ENCODE measurements at regions not wholly inside any gene's neighbourhood (a gene's known extent, or its start where the extent isn't known, plus 50 kb on each side); places are given as distances from the start of the nearest gene placed in this dataset.

GRCh38 chr12:89082370-89082753, 269.9 kb downstream of the DUSP6 start:
- Mint-ChIP-seq H3K4me3 (no peak overlapping the region), H3K4me1 (ENCODE audit: low read depth) (peaks cover 12% of the 10 kb centered on the region), H3K27me3 (ENCODE audit: low read depth) (peaks cover 6% of the 10 kb centered on the region), H3K27ac (no peak overlapping the region), H3K9me3 (no peaks in the 10 kb centered on the region), H3K36me3 (ENCODE audit: low read depth) (no peaks in the 10 kb centered on the region)
- intact Hi-C loops (cut with micrococcal nuclease) = no loop called here
- CTCF ChIA-PET = no interaction called here
- no peak for DNase-seq

DNA sequence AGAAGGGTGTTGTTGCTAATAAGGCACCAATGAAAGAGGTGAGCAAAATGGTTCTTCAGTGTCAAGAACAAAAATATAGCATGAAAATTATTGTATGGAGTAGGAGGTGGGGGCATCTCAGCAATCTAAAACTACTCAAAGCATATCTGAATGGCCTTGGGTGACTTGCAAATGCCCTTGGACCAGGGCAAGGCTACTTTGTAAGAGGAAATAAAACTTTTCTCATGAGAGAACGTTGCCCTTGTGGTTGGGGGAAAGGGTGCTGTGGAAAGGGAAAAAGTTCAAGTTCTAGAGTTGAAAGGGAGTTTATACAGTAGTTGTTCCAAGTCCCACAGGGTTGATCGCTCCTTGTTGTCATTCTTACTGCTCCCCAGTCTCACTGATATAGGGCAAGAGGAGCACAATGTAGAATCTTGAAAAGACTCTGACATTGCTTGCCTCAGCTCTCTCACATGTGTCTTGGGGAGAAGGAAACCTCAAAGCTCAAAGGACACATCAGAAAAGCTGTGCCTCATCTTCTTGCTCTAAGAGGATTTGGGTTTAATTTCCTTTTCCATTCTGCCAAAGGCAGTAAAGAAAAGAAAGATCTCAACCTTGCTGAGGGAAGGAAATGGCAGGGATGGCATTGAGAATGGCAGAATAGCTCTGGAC, 270.5 kb downstream of the DUSP6 start:
- Mint-ChIP-seq H3K4me1 (ENCODE audit: low read depth) (peaks cover 12% of the 10 kb centered on the region), H3K9me3 (no peaks in the 10 kb centered on the region), H3K36me3 (ENCODE audit: low read depth) (no peaks in the 10 kb centered on the region), H3K27ac (no peak overlapping the region), H3K27me3 (ENCODE audit: low read depth) (peaks cover 6% of the 10 kb centered on the region), H3K4me3 (no peak overlapping the region)
- intact Hi-C loops (cut with micrococcal nuclease) = no loop called here
- CTCF ChIA-PET = no interaction called here
- no peak for DNase-seq

- Mint-ChIP-seq H3K36me3 (ENCODE audit: low read depth) (no peaks in the 10 kb centered on the region), H3K27ac (no peak overlapping the region), H3K9me3 (no peaks in the 10 kb centered on the region), H3K4me3 (no peak overlapping the region), H3K4me1 (ENCODE audit: low read depth) (peaks cover 12% of the 10 kb centered on the region), H3K27me3 (ENCODE audit: low read depth) (peaks cover 6% of the 10 kb centered on the region)
- CTCF ChIA-PET = no interaction called here
- intact Hi-C loops (cut with micrococcal nuclease) = no loop called here
- DNase-seq = no peak
Observed at GRCh38 chr12:89080793-89081465, 271.4 kb downstream of the DUSP6 start.

GRCh38 chr12:89075880-89076540, 276.3 kb downstream of the DUSP6 start:
- Mint-ChIP-seq H3K4me1 (ENCODE audit: low read depth) (peaks cover 24% of the 10 kb centered on the region), H3K27ac (no peak overlapping the region), H3K9me3 (no peaks in the 10 kb centered on the region), H3K27me3 (ENCODE audit: low read depth) (no peaks in the 10 kb centered on the region), H3K36me3 (ENCODE audit: low read depth) (no peaks in the 10 kb centered on the region), H3K4me3 (no peak overlapping the region)
- intact Hi-C loops (cut with micrococcal nuclease) = no loop called here
- CTCF ChIA-PET = interaction anchor here (0.6 to 1.0 kb wide), 3 partner anchors 18 to 273 kb away, joined by 3 read pairs; no protein-coding TSS in a partner anchor
- DNase-seq = no peak

DNA sequence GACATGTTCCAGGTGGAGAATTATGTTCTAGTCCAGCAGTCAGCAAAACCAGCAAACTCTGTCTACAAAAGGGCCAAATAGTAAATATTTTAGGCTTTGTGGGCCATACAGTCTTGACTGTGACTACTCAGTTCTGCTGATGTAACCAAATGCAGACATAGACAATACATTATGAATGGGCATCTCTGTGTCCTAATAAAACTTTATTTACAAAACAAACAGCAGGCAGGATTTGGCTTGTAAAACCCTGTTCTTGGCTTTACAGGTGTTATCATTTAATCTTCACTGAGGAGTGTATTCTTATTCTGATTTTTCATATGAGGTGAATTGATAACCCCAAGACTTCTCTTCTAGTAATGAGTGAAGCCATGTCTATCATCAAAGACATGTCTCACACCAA, 278.6 kb downstream of the DUSP6 start:
- H3K4me1 Mint-ChIP-seq (ENCODE audit: low read depth) = peaks cover 32% of the 10 kb centered on the region
- intact Hi-C loops (cut with micrococcal nuclease) = loop anchor here (2.0 kb wide), 2 partner anchors 19 to 55 kb away; no protein-coding TSS in a partner anchor
- CTCF ChIA-PET = no interaction called here
- no peak overlapping the region for H3K27ac Mint-ChIP-seq
- H3K9me3 Mint-ChIP-seq = no peaks in the 10 kb centered on the region
- DNase-seq = no peak
- no peak overlapping the region for H3K4me3 Mint-ChIP-seq
- H3K36me3 Mint-ChIP-seq (ENCODE audit: low read depth) = no peaks in the 10 kb centered on the region
- no peaks in the 10 kb centered on the region for H3K27me3 Mint-ChIP-seq (ENCODE audit: low read depth)

DNA sequence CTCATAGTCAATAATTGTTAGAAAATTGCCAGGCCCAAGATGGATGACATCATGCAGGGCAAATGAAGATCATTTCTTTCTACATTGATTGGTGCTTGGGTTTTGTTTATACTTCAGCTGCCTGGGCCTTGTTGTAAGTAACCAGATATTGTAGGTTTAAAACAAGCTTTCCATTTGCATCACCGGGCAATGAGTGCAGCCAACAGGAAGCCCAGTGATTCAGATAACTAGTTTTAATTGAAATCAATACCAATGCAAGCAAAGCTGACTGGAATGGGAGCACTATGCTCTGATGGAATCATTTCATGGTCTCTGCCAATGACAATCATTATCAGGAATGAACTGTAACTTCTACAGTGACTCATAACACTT, 279.3 kb downstream of the DUSP6 start:
- peak; percentile 32 for DNase-seq
- peaks cover 36% of the 10 kb centered on the region for H3K4me1 Mint-ChIP-seq (ENCODE audit: low read depth)
- no peaks in the 10 kb centered on the region for H3K27me3 Mint-ChIP-seq (ENCODE audit: low read depth)
- H3K36me3 Mint-ChIP-seq (ENCODE audit: low read depth) = no peaks in the 10 kb centered on the region
- H3K9me3 Mint-ChIP-seq = no peaks in the 10 kb centered on the region
- intact Hi-C loops (cut with micrococcal nuclease) = loop anchor here (2.0 kb wide), 2 partner anchors 20 to 56 kb away; no protein-coding TSS in a partner anchor
- no peak overlapping the region for H3K4me3 Mint-ChIP-seq
- peak overlapping the region; percentile 57 for H3K27ac Mint-ChIP-seq
- CTCF ChIA-PET = interaction anchor here (0.6 to 0.9 kb wide), 2 partner anchors 112 to 389 kb away, joined by 3 to 7 read pairs; no protein-coding TSS in a partner anchor

DNA sequence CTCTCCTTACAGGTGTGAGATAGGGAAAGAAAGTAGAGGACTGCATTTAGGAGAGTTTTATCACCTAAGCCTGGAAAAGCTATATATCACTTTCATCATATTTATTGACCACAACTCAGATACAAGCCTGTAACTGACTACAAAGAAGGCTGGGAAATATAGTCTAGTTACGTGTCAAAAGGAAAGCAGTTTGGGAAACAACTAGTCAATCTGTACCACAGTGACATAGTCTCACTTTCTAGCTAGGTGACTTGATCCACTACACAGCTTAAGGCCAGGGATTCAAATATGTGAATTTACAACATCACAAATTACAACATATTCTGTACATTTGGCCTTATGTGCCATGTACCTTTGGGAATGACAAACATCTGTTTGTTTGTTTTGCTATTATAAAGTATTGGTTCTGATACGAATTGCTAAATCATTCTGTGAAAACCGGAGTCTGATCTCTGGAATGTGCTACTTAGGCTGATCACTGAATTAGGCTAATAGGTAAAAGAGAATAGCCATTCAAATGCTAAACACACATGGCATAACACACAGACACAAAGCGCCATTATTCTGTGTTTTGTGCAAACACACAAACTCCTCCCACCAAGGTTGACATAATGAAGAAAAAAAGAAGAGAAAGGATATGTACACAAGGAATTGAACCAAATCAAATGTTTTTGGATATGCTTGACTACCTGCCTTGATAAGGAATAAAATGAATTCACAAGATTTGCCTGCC, 279.8 kb downstream of the DUSP6 start:
- intact Hi-C loops (cut with micrococcal nuclease) = loop anchor here (1.0 to 2.0 kb wide), 5 partner anchors 8 to 64 kb away; no protein-coding TSS in a partner anchor
- Mint-ChIP-seq H3K36me3 (ENCODE audit: low read depth) (no peaks in the 10 kb centered on the region), H3K27me3 (ENCODE audit: low read depth) (no peaks in the 10 kb centered on the region), H3K27ac (peak overlapping the region; percentile 57), H3K4me3 (no peak overlapping the region), H3K4me1 (ENCODE audit: low read depth) (peaks cover 41% of the 10 kb centered on the region), H3K9me3 (no peaks in the 10 kb centered on the region)
- CTCF ChIA-PET = interaction anchor here (0.6 to 0.9 kb wide), 2 partner anchors 112 to 389 kb away, joined by 3 to 7 read pairs; no protein-coding TSS in a partner anchor
- no peak for DNase-seq

- intact Hi-C loops (cut with micrococcal nuclease) = loop anchor here (1.0 kb wide), 4 partner anchors 92 to 282 kb away; partner anchors contain the start of gene DUSP6
- peak; percentile 61 for DNase-seq
Observed at GRCh38 chr12:89070603-89071002, 281.7 kb downstream of the DUSP6 start.

DNA sequence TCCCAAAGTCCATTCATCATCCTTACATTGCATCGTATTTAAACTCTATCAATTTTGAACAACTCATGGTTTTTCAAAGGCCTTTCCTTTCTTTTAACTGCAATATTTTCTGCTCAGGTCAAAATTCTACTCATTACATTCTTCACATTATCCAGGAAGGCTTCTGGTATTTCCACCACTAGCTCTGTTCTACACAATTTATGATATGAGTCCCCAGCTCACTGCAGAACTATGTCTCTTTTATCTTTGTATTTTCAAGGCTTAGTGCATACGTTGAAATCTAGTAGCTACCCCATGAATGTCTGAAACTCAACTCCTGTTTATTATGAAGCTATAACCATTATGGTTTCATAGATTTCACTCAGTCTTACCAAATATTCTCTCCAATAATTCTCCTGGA, 282.9 kb downstream of the DUSP6 start:
- H3K9me3 Mint-ChIP-seq = no peaks in the 10 kb centered on the region
- H3K36me3 Mint-ChIP-seq (ENCODE audit: low read depth) = no peaks in the 10 kb centered on the region
- no peaks in the 10 kb centered on the region for H3K27me3 Mint-ChIP-seq (ENCODE audit: low read depth)
- DNase-seq = no peak
- no peak overlapping the region for H3K27ac Mint-ChIP-seq
- H3K4me1 Mint-ChIP-seq (ENCODE audit: low read depth) = peaks cover 54% of the 10 kb centered on the region
- no peak overlapping the region for H3K4me3 Mint-ChIP-seq
- intact Hi-C loops (cut with micrococcal nuclease) = no loop called here
- CTCF ChIA-PET = interaction anchor here (1.0 kb wide), 1 partner anchor 105 kb away, joined by 3 read pairs; no protein-coding TSS in a partner anchor

More at GRCh38 chr12:89070603-89071002, 281.7 kb downstream of the DUSP6 start:
- Mint-ChIP-seq H3K9me3 (no peaks in the 10 kb centered on the region), H3K27ac (peak overlapping the region; percentile 81), H3K4me3 (no peak overlapping the region), H3K27me3 (ENCODE audit: low read depth) (no peaks in the 10 kb centered on the region), H3K36me3 (ENCODE audit: low read depth) (no peaks in the 10 kb centered on the region), H3K4me1 (ENCODE audit: low read depth) (peaks cover 48% of the 10 kb centered on the region)
- CTCF ChIA-PET = no interaction called here

DNA sequence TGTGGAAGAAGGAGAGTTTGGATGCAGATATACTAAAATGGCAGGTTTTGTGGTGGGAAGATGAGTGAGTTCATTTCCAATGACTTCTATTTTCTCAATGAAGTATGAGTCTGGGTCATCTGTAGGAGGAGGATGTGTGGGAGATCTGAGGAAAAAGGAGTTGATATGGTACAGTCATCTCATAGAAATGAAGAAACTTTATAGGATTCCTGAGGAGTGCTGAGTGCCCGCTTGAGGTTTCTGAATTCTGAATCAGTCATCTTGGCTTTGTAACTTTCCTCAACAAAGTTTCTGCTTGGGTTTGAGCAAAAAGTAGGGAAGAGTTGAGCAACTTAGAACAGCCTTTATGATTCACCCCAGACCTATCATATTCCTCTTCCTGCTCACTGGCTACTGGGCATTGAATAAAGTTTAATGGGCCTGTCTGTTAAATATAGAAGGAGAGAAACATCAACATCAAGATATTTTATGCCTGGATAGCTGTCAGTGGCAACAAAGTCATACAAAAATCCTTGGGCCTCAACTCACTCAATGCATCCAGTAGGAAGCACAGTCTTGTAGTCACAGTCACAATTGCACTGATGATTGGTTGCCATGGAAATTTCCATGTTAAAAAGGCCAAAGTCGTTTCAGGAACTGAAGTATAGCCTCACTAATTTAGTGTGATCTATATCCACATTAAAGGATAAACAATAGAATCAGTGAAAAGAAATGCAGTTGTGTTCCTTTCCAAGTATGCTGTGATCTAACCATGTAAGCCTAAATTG, 284.7 kb downstream of the DUSP6 start:
- H3K9me3 Mint-ChIP-seq = no peaks in the 10 kb centered on the region
- intact Hi-C loops (cut with micrococcal nuclease) = no loop called here
- H3K4me1 Mint-ChIP-seq (ENCODE audit: low read depth) = peaks cover 51% of the 10 kb centered on the region
- H3K27ac Mint-ChIP-seq = no peak overlapping the region
- H3K4me3 Mint-ChIP-seq = no peak overlapping the region
- H3K27me3 Mint-ChIP-seq (ENCODE audit: low read depth) = no peaks in the 10 kb centered on the region
- no peaks in the 10 kb centered on the region for H3K36me3 Mint-ChIP-seq (ENCODE audit: low read depth)
- no peak for DNase-seq
- CTCF ChIA-PET = no interaction called here

DNA sequence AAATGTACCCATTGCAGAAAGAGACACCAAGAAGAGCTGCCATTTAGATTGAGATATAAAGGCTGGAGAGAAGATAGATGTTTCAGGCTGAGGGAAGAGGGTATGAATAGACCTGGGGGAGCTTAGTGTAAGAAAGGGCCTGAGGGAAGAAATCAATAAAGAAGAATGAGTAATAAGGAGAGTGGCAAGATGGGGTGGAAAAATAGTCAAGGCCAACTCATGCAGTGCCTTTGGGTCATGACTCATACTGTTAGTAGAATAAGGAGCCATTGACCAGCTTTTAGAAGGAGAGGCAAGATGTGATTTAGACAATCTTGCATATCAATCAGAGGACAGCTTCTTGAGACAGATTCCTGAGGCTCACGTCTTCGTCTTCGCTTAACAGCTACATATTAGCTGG, 287.5 kb downstream of the DUSP6 start:
- Mint-ChIP-seq H3K36me3 (ENCODE audit: low read depth) (no peaks in the 10 kb centered on the region), H3K4me3 (no peak overlapping the region), H3K27me3 (ENCODE audit: low read depth) (no peaks in the 10 kb centered on the region), H3K27ac (peak overlapping the region; percentile 4), H3K4me1 (ENCODE audit: low read depth) (peaks cover 29% of the 10 kb centered on the region), H3K9me3 (no peaks in the 10 kb centered on the region)
- DNase-seq = no peak
- intact Hi-C loops (cut with micrococcal nuclease) = loop anchor here (1.0 kb wide), 2 partner anchors 8 to 10 kb away; no protein-coding TSS in a partner anchor
- CTCF ChIA-PET = interaction anchor here (0.9 to 1.4 kb wide), 3 partner anchors 11 to 397 kb away, joined by 3 to 5 read pairs (median 3); no protein-coding TSS in a partner anchor

All from activated naive CD4-positive, alpha-beta T cell treated with anti-CD3 and anti-CD28 coated beads for 36 hours (primary cell).